ENCODE measurements at regions not wholly inside any gene's neighbourhood (a gene's known extent, or its start where the extent isn't known, plus 50 kb on each side); places are given as distances from the start of the nearest gene placed in this dataset.

DNA sequence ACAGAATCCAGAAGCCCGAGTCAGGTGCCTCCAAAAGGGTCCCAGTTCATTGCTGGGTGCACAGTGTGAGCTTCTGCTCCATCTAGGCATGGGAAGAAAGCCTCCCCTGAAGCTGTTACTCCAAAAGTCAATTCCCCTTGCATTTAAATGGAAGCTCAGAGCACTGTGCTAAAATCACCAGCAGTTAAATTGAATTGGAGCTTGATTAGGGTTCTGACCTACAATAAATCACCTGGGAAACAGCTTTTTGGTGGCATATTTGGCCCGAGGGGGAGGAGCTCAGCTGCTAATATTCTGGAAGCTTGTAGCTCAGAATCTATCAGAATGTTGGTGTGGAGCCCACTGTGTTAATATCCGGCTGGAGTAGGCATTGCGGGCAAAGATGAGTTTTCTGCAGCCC is 87.1 kb upstream of the RGMA start:
- ChIA-PET RAD21 (ENCODE audit: unreplicated experiment) (no interaction called here), CTCF (no interaction called here), SMC1A (ENCODE audit: uncharacterized antibody, unreplicated experiment) (no interaction called here), POLR2A (no interaction called here)
- H3K27me3 ChIP-seq (replicated peaks in 1 of 2; ENCODE audit: control insufficient read depth in 2 of 2, insufficient read depth in 2 of 2, low read length in 1 of 2) = peaks cover 0 to 4% of the 10 kb centered on the region in 2 experiments; a peak in 2 of 4 replicates
- intact Hi-C loops (cut with micrococcal nuclease; ENCODE audit: unreplicated experiment) (no loop called here), in situ Hi-C loops (cut with MboI) (no loop called here)
- WGBS (ENCODE audit: insufficient coverage, insufficient replicate concordance, low lambda C conversion rate, missing lambda C conversion rate) = 35% methylated on average over 4 of the region's 4 CpGs
- H3K27ac ChIP-seq (ENCODE audit: control insufficient read depth, insufficient read depth) = no peak overlapping the region
- H3K4me2 ChIP-seq (ENCODE audit: control insufficient read depth, insufficient read depth) = no peak overlapping the region
- no peaks in the 10 kb centered on the region; the same call in 2 of the 3 replicates for H3K9me3 ChIP-seq (replicated peaks; ENCODE audit: control insufficient read depth, insufficient read depth, low read length)
- H4K20me1 ChIP-seq (ENCODE audit: control insufficient read depth, insufficient read depth) = no peaks in the 10 kb centered on the region
- TF ChIP-seq, protein P1, sequence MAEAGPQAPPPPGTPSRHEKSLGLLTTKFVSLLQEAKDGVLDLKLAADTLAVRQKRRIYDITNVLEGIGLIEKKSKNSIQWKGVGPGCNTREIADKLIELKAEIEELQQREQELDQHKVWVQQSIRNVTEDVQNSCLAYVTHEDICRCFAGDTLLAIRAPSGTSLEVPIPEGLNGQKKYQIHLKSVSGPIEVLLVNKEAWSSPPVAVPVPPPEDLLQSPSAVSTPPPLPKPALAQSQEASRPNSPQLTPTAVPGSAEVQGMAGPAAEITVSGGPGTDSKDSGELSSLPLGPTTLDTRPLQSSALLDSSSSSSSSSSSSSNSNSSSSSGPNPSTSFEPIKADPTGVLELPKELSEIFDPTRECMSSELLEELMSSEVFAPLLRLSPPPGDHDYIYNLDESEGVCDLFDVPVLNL (IDR thresholded peaks at IDR 0.05; ENCODE audit: low read depth, low read length) = no peak
- TF ChIP-seq TCF3 (IDR thresholded peaks at IDR 0.05; ENCODE audit: borderline replicate concordance, insufficient read depth, low read depth, low read length) (no peak), SPI1 (IDR thresholded peaks at IDR 0.05; ENCODE audit: borderline replicate concordance, insufficient read depth, low read depth, low read length) (no peak), ZNF274 (IDR thresholded peaks at IDR 0.05; ENCODE audit: insufficient read depth, insufficient read length) (no peak), EED (IDR thresholded peaks at IDR 0.05; ENCODE audit: low read depth) (no peak), MYC (IDR thresholded peaks at IDR 0.05; ENCODE audit: insufficient read depth, insufficient read length, insufficient replicate concordance, low read length, severe bottlenecking) (no peak)
- TF ChIP-seq, protein P2, sequence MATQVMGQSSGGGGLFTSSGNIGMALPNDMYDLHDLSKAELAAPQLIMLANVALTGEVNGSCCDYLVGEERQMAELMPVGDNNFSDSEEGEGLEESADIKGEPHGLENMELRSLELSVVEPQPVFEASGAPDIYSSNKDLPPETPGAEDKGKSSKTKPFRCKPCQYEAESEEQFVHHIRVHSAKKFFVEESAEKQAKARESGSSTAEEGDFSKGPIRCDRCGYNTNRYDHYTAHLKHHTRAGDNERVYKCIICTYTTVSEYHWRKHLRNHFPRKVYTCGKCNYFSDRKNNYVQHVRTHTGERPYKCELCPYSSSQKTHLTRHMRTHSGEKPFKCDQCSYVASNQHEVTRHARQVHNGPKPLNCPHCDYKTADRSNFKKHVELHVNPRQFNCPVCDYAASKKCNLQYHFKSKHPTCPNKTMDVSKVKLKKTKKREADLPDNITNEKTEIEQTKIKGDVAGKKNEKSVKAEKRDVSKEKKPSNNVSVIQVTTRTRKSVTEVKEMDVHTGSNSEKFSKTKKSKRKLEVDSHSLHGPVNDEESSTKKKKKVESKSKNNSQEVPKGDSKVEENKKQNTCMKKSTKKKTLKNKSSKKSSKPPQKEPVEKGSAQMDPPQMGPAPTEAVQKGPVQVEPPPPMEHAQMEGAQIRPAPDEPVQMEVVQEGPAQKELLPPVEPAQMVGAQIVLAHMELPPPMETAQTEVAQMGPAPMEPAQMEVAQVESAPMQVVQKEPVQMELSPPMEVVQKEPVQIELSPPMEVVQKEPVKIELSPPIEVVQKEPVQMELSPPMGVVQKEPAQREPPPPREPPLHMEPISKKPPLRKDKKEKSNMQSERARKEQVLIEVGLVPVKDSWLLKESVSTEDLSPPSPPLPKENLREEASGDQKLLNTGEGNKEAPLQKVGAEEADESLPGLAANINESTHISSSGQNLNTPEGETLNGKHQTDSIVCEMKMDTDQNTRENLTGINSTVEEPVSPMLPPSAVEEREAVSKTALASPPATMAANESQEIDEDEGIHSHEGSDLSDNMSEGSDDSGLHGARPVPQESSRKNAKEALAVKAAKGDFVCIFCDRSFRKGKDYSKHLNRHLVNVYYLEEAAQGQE (IDR thresholded peaks at IDR 0.05; ENCODE audit: low read depth, low read length) = no peak
- H3K36me3 ChIP-seq (ENCODE audit: control insufficient read depth in 2 of 2, insufficient read depth in 2 of 2, low read length in 1 of 2) = no peaks in the 10 kb centered on the region
- DNase-seq (ENCODE audit: low read depth, low spot score) (no peak), FAIRE-seq (no peak), ATAC-seq (no peak)
- H3K9ac ChIP-seq (ENCODE audit: control insufficient read depth, insufficient read depth, low read length) = no peak overlapping the region
- no peak overlapping the region for H3K4me3 ChIP-seq
- BruUV-seq (replicated peaks) = no TSS peak
- no peak overlapping the region for H2AFZ ChIP-seq (ENCODE audit: control insufficient read depth, low read depth, low read length)
- no peaks in the 10 kb centered on the region; the same call in 1 of the 2 replicates for H3K4me1 ChIP-seq (ENCODE audit: control insufficient read depth, insufficient read depth, low read length)
- no peaks in the 10 kb centered on the region for H3K79me2 ChIP-seq (ENCODE audit: control insufficient read depth, insufficient read depth, low read length)

Measured in GM12878 (cell line).